HG02870 (cell line): ENCODE measurements at regions not wholly inside any gene's neighbourhood (a gene's known extent, or its start where the extent isn't known, plus 50 kb on each side); places are given as distances from the start of the nearest gene placed in this dataset.
"Not testable (repeated sequence)": the region's sequence is repeated elsewhere in the genome, so short reads cannot be mapped to it uniquely, and the experiment has no call there.

Experiments
- ATAC-seq: cut with Tn5 transposase; IDR thresholded peaks from one replicate; pipeline ENCODE4 v1.9.1; 2021; ENCODE audit warnings: mild to moderate bottlenecking, moderate library complexity; ENCODE audit not compliant: unreplicated experiment

GRCh38 chr13:74554569-74555275, 420.5 kb upstream of the KLF12 start:
- ATAC-seq = no peak

DNA sequence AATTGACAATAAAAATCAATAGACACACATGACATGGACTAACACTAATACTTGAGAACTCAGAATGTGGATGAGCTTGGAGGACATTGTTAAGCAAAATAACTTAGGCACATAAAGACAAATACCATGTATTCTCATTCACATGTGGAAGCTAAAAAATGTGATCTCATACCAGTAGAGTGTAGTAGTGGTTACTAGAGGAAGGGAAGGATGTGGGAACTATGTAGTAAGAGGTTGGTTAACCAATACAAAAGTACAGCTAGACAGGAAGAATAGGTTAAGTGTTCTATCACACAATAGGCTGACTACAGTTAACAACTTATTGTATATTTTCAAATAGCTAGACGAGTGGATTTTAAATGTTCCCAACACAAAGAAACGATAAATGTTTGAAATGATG, 415.8 kb upstream of the KLF12 start:
- no peak for ATAC-seq

GRCh38 chr13:74536649-74537048, 402.4 kb upstream of the KLF12 start:
- not testable (repeated sequence) for ATAC-seq

GRCh38 chr13:74533226-74533625, 399.0 kb upstream of the KLF12 start:
- ATAC-seq = no peak

DNA sequence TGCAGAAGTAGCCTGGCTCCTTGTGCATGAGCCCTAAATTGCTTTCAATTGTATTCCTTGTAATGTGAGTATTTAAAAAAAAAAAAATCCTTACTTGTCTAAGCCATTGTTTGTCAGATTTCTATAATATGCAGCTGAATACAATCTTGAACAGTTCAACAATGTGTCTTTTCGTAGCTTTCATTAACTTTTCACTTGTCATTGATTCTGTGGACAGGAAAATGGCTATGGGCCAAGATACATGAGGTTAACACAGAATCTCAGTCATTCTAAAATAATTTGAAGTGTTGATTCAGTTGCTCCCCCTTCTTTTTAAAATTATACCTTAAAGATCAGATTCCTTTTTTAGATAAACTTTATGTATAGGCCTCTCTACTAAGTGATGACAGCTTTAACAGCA, 395.8 kb upstream of the KLF12 start:
- ATAC-seq = no peak

GRCh38 chr13:74528734-74529513, 394.7 kb upstream of the KLF12 start:
- no peak for ATAC-seq

DNA sequence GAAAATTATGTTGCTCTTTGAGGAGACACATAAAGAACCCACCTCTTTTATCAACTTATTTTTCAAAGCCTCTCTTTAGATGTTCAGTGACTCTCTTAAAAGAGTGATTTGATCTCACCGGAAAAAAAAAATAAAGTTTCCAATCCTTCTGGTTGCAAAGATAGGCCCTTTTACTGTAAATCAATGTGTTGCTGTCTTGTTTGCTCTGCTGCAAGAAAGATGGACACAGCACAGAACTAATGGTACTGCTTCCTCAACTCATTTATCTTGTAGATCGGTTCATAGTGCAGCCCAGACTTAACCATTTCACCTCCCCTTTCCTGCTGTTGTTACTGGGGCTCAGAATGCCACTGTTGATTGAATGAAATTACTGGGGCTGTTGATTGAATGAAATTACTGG, 388.9 kb upstream of the KLF12 start:
- no peak for ATAC-seq

DNA sequence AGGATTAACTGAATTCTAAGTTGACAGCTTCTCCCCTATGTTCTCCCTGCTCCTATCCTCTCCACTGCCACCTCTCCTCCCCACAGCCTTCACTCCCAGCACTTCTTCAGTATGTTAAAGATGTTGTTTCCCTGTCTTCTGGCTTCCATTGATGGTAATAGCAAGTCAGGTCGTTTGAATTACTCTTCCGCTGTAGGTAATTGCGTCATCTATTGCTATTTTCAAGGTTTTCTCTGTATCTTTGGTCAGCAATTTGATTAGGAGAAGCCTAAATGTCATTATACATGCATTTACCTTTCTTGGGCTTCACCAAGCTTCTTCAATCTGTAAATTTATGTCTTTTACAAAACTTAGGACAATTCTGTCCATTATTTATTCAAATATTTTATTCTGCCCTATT, 377.3 kb upstream of the KLF12 start:
- ATAC-seq = no peak

DNA sequence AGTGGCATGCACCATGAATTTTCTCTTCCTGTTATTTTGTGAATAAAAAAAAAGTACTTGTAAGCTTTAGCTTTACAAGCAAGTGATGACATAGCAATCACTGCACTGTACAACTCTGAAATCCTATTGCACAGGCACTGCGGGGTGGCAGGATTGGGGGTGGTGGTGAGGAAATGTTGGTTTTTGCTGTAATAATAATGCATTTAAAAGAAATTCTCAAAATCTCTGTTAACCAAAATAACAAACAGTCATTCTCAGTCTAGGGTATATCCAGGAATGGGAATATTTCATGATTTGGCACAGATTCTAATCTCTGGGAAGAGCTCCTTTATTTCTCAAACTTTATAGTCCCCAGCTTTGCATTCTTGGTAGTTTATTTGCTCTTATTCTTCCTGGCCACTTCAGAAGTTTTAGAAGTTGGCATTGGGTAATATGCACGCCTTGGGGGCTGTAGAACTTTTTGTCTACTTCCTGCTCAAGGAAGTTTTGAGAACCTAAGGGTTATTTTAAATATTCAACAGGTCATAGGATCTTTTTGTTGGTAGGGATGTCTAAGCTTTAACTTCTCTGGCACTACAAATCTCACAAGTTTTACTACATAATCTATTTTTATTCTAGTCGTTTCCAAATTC, 353.0 kb upstream of the KLF12 start:
- no peak for ATAC-seq

GRCh38 chr13:74485757-74486156, 351.6 kb upstream of the KLF12 start:
- ATAC-seq = peak; percentile 79

DNA sequence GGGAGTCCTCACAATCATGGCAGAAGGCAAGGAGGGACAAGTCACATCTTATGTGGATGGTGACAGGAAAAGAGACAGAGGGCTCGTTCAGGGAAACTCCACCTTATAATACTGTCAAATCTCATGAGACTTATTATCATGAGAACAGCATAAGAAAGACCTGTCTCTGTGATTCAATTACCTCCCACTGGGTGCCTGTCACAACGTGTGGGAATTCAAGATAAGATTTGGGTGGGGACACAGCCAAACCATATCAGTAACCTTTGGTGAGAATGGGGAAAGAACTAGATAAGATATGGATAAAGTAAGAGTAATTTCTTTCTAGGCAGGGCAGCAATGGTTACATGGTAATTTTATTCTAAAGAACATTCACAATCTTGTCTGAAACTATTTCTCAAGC, 344.9 kb upstream of the KLF12 start:
- no peak for ATAC-seq

GRCh38 chr13:74476788-74477187, 342.6 kb upstream of the KLF12 start:
- no peak for ATAC-seq

DNA sequence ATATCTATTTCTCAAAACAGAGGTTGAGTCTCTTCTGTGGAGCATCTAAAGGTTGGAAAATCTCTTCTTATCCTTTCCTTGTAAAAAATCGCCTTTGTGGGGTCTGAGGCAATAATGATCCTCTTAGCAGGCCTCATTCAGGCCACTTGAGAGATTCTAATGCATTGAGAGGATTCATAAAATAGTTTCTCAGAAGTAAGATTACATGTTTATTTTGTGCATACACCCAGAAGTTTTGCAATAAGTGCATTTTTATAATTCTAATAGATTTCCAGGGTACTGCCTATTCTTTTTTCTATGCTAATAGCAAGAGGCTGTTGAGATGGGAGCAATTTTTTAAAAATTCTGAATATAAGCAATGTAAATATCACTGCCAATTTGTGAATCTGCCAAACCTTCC, 342.2 kb upstream of the KLF12 start:
- ATAC-seq = no peak

DNA sequence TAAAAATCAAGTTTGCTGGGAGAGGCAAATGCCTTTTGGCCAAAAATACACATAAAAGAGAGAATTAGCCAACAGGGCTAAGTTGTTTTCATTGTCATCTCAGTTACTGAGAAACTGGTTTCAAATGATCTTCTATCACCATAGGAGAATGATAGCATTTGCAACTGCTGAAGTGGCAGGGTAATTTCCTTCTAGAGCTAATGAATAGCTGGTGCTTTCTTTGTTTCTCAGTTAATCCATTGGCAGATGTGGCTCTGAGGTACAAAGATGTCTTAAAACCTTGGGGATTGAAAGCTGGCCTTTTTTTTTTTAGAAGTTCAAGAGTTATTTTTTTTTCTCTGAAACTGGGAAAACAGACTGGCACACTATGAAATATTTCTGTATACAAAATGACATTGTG, 332.7 kb upstream of the KLF12 start:
- no peak for ATAC-seq

- ATAC-seq = no peak
Measured at GRCh38 chr13:74466020-74466419, 331.8 kb upstream of the KLF12 start.

DNA sequence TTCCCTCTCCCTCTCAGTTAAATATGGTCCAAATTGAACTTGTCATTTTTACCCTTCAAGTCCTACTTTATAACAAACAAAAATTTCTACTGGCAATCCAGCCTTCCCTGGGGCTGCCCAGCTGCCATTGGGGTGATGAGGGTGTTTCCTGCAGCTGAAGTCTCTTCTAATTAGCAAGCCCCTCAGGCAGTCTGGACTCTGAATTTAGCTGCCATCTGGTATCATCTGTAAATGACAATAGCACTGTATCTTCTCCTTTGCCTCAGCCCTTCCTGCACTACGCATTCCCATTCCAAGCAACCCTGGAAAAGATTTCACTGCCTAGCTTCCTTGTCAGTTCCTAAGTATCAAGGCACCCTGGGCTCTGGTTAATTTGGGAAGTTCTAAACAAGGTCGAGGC, 331.1 kb upstream of the KLF12 start:
- no peak for ATAC-seq

DNA sequence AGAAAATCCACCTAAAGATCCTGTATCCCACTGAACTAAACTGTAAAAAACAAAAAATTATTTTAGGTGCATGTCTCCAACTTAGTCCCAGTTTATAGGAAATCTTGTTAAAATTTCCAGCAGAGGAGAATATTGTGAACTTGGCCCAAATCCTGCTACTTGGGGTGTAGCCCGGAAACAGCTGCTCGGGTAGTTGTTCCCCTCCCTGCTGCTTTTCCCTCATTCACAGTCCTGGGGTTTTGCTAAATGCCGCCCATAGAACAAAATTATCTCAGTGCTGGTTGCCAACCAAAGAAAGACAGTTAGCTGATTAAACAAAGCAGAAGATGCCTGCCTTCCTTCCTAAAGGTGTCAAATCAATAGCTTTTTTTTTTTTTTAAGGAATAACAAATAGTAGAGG, 330.5 kb upstream of the KLF12 start:
- ATAC-seq = no peak

DNA sequence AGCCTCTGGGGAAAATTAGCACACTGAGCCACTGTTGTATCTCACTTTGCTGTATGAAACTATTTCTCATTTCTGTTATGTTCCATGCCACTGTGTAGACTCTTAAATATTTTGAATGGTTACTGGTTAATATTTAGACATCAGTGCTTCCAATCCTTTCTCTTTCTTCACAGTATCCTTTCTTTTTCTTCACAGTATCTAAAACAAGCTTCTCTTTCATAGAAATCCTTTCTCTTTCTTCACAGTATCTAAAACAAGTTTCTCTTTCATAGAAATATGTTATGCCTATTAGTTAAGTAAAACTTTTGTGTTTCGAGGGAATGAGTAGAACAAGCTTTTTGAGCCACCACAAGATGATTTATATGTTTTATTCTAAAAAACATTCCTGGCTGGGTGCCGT, 326.8 kb upstream of the KLF12 start:
- ATAC-seq = no peak

DNA sequence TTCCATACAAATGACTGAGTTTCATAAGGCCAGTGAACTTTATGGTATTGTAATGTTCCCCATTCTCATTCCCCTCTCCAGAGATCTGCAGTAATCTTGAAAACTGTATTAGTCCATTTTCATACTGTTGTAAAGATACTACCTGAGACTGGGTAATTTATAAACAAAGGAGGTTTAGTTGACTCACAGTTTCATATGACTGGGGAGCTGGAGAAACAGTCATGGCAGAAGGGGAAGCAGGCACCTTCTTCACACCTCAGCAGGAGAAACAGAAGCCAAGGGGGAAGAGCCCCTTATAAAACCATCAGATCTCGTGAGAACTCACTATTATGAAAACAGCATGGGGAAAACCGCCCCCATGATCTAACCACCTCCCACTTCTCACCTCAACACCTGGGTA, 318.7 kb upstream of the KLF12 start:
- no peak for ATAC-seq

GRCh38 chr13:74452176-74452575, 318.0 kb upstream of the KLF12 start:
- ATAC-seq = no peak

DNA sequence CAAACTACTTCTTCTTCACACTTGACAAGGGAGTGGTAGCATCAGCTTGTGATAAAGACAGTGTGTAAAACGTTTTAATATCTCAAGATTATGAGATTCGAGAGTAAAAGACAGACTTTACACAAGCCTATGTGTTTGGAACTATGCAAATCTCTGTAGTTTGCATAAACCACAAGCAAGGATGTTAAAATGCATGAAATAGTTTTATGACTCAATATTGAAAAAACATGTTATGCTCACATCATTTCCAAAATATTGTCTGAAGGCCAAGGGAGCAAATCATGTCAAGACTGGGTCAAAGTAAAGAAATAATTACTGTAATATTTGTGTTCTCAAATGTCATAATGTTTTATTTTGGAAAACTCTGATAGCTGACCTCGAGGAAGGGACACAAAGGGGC, 316.8 kb upstream of the KLF12 start:
- no peak for ATAC-seq

DNA sequence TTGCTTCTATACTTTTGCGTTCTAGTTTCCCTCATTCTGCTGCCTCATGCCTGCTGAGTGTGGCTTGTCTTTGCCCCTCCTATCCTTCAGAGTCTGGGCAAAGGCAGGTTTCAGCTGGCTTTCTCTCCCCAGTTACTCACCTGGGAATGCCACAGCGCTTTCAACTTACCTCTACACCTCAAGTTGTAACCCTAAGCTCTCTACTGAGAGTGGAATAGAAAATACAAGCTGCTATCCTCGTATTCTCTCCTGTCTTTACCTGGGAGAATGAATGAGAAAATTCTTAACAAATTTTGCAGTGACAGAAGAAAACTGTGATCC, 316.3 kb upstream of the KLF12 start:
- ATAC-seq = no peak
